HCT116 (cell line): ENCODE measurements at regions not wholly inside any gene's neighbourhood (a gene's known extent, or its start where the extent isn't known, plus 50 kb on each side); places are given as distances from the start of the nearest gene placed in this dataset.

ENCODE experiments used
- ATAC-seq: fragments of 200-7000 bp; cut with Tn5 transposase; 2 replicates; pipeline ENCODE4 v1.9.1; 2020; ENCODE audit warnings: mild to moderate bottlenecking, moderate library complexity
- BruUV-seq: library from RNA; stranded (reverse); fragments of 400-500 nt; replicated peaks from 2 replicates; lab custom pipeline; 2021; lab: Mats Ljungman, UMichigan
- CTCF ChIA-PET: fragments of 300-600 bp; sonication (Branson Sonifier 250); formaldehyde crosslinking; loops from one replicate; lab custom pipeline; 2021; ENCODE audit warnings: antibody characterized with exemption; lab: Charles Lee
- POLR2A ChIA-PET: fragments of 300-600, 350-600 bp; sonication (Branson Sonifier 250); formaldehyde crosslinking; loops from one replicate; lab custom pipeline; 2021; ENCODE audit warnings: antibody characterized with exemption; lab: Charles Lee
- RAD21 ChIA-PET, 2 experiments: fragments of 300-600 bp; sonication (Branson Sonifier 250); formaldehyde crosslinking; loops; one replicate each; lab custom pipeline; 2023; ENCODE audit warnings: low total read pairs in 2 of 2; ENCODE audit not compliant: uncharacterized antibody in 2 of 2, unreplicated experiment in 2 of 2, low non-redundant PET in 1 of 2; lab: Charles Lee
- DNase-seq: peaks from one replicate; pipeline ENCODE4 v3.0.0-alpha.2; 2010; ENCODE audit warnings: low read depth, low spot score
- H2AFZ ChIP-seq: fragments of 200-600 bp; shearing (Covaris generic), sonication (generic); 2 replicates; pipeline ENCODE4 v1.6.1; 2017; ENCODE audit warnings: low read depth, mixed run types, mixed read lengths, antibody characterized with exemption, low read length; ENCODE audit not compliant: poor library complexity, severe bottlenecking
- H3K27ac ChIP-seq: 2 replicates; pipeline ENCODE4 v1.5.1; 2012; ENCODE audit warnings: low read depth, low read length
- H3K27me3 ChIP-seq: fragments of 200-600 bp; sonication (generic); 2 replicates; pipeline ENCODE4 v1.6.1; 2016; ENCODE audit warnings: mixed run types, low read length, mixed read lengths; ENCODE audit not compliant: insufficient read depth
- H3K36me3 ChIP-seq, 2 experiments: fragments of 200-500 bp in 1 of 2; fragments of 200-600 bp in 1 of 2; sonication (Bioruptor generic) in 1 of 2; sonication (generic) in 1 of 2; 2 replicates each; pipeline versions ENCODE4 v1.5.1 to v1.6.1; 2014 to 2016; ENCODE audit warnings: low read length in 2 of 2, inconsistent platforms in 1 of 2, mixed read lengths in 1 of 2, mixed run types in 1 of 2; ENCODE audit not compliant: insufficient read depth in 2 of 2, control insufficient read depth in 1 of 2
- H3K4me1 ChIP-seq, 2 experiments: fragments of 200-600 bp in 1 of 2; sonication (generic) in 1 of 2; 2 replicates each; pipeline versions ENCODE4 v1.5.1 to v1.6.1; 2012 to 2017; ENCODE audit warnings: low read length in 2 of 2, inconsistent platforms in 1 of 2, mild to moderate bottlenecking in 1 of 2, mixed read lengths in 1 of 2, mixed run types in 1 of 2, moderate library complexity in 1 of 2; ENCODE audit not compliant: insufficient read depth in 2 of 2, control insufficient read depth in 1 of 2
- H3K4me2 ChIP-seq: fragments of 200-600 bp; sonication (generic); 2 replicates; pipeline ENCODE4 v1.6.1; 2017; ENCODE audit warnings: mixed run types, low read length, mixed read lengths
- H3K4me3 ChIP-seq, 2 experiments: fragments of 200-600 bp in 1 of 2; sonication (generic) in 1 of 2; replicated peaks in 1 of 2; 2 replicates each; pipeline ENCODE4 v1.5.1; 2011 to 2016; ENCODE audit warnings: low read length in 2 of 2, control low read depth in 1 of 2, low read depth in 1 of 2, mild to moderate bottlenecking in 1 of 2, mixed read lengths in 1 of 2, mixed run types in 1 of 2
- H3K79me2 ChIP-seq: fragments of 200-600 bp; sonication (generic); 2 replicates; pipeline ENCODE4 v1.6.1; 2017; ENCODE audit warnings: mild to moderate bottlenecking, mixed run types, low read length, moderate library complexity, mixed read lengths; ENCODE audit not compliant: insufficient read depth
- H3K9ac ChIP-seq: fragments of 200-600 bp; sonication (generic); 2 replicates; pipeline ENCODE4 v1.6.1; 2016; ENCODE audit warnings: low read length, mixed read lengths
- H3K9me2 ChIP-seq: fragments of 200-600 bp; sonication (generic), shearing (Covaris generic); 2 replicates; pipeline ENCODE4 v1.6.1; 2017; ENCODE audit warnings: mixed run types, mild to moderate bottlenecking, moderate library complexity; ENCODE audit not compliant: insufficient read depth
- H3K9me3 ChIP-seq, 2 experiments: fragments of 200-500 bp in 1 of 2; fragments of 200-600 bp in 1 of 2; sonication (Bioruptor generic) in 1 of 2; sonication (generic) in 1 of 2; 2 replicates each; pipeline ENCODE4 v1.6.1; 2014 to 2017; ENCODE audit warnings: low read length in 2 of 2, mixed read lengths in 2 of 2, inconsistent platforms in 1 of 2, low read depth in 1 of 2, mild to moderate bottlenecking in 1 of 2, mixed run types in 1 of 2, moderate library complexity in 1 of 2; ENCODE audit not compliant: control insufficient read depth in 1 of 2, insufficient read depth in 1 of 2
- H4K20me1 ChIP-seq: fragments of 200-600 bp; sonication (generic), shearing (Covaris generic); 2 replicates; pipeline ENCODE4 v1.6.1; 2017; ENCODE audit warnings: mixed run types, mild to moderate bottlenecking, moderate library complexity; ENCODE audit not compliant: insufficient read depth
- CBX3 ChIP-seq: IDR thresholded peaks from 2 replicates; pipeline ENCODE4 v1.6.1; 2012; ENCODE audit warnings: low read depth
- CEBPB ChIP-seq: IDR thresholded peaks from 2 replicates; pipeline ENCODE4 v1.6.1; 2012; ENCODE audit warnings: low read depth
- ELF1 ChIP-seq: IDR thresholded peaks from 2 replicates; pipeline ENCODE4 v1.6.1; 2012; ENCODE audit warnings: low read depth, borderline replicate concordance
- POLR2AphosphoS5 ChIP-seq: IDR thresholded peaks from 2 replicates; pipeline ENCODE4 v1.6.1; 2011; ENCODE audit warnings: mild to moderate bottlenecking, low read depth, low read length, moderate library complexity
- SIN3A ChIP-seq: IDR thresholded peaks from 2 replicates; pipeline ENCODE4 v1.6.1; 2012; ENCODE audit warnings: low read depth
- SRF ChIP-seq: IDR thresholded peaks from 2 replicates; pipeline ENCODE4 v1.6.1; 2012; ENCODE audit warnings: low read depth
- TCF7L2 ChIP-seq: IDR thresholded peaks from 2 replicates; pipeline ENCODE4 v1.7.0; 2011; ENCODE audit warnings: borderline replicate concordance, inconsistent platforms; ENCODE audit not compliant: insufficient read depth, insufficient read length; ENCODE audit errors: extremely low read depth
- YY1 ChIP-seq: IDR thresholded peaks from 2 replicates; pipeline ENCODE4 v1.6.1; 2011; ENCODE audit warnings: low read length, low read depth, moderate library complexity, mild to moderate bottlenecking; ENCODE audit not compliant: insufficient replicate concordance; ENCODE audit errors: extremely low read depth
- ZFX ChIP-seq: fragments of 450-650 bp; IDR thresholded peaks from 2 replicates; pipeline ENCODE4 v1.6.1; 2017
- ZNF274 ChIP-seq: fragments of 200-500 bp; sonication (Bioruptor generic); IDR thresholded peaks from 2 replicates; pipeline ENCODE4 v1.6.1; 2014; ENCODE audit warnings: mild to moderate bottlenecking, low read depth, low read length, inconsistent platforms
- intact Hi-C: fragments of 100-400 bp; cut with micrococcal nuclease; formaldehyde crosslinking; loops from 2 replicates; pipeline ENCODE4 v1.10.0; 2022
- TF ChIP-seq, protein P1 (sequence below): IDR thresholded peaks from 2 replicates; pipeline ENCODE4 v1.6.1; 2012

DNA sequence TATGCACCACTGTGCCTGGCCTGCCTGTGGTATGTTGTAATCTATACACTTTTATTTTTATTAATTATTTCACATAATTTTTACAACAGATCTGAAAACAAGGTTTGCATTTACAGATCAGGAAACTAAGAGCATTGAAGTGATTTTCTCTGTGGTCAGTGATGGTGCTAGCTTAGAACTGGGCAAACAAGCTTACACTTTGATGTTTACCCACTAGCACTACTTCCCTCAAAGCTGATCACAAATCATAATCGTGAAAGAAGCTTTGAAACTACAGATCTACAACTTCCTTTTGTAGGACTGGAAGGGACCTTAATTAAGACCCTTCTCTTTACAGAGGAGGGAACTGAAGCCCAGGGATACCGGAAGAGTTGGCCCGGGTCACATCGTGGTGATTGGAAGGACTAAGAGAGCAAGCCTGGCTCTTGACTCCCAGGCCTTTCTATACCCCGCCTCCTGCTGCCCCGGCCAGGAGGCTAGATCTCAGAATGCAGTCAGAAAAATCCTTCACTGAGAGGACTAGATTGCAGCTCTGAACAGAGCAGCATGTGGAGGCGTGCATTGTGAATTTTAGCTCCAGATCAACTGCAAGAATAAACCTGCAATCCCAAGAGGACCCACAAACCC is 93.7 kb upstream of the ZNF827 start:
- no TSS peak for BruUV-seq
- Histone ChIP-seq H3K79me2 (no peaks in the 10 kb centered on the region), H3K4me2 (no peak overlapping the region), H3K27ac (no peak overlapping the region), H3K27me3 (no peaks in the 10 kb centered on the region), H3K36me3 (no peaks in the 10 kb centered on the region), H4K20me1 (no peaks in the 10 kb centered on the region), H3K4me1 (peaks cover 0 to 6% of the 10 kb centered on the region in 2 experiments; a peak in 3 of 4 replicates), H3K4me3 (no peak overlapping the region), H3K9me2 (no peaks in the 10 kb centered on the region), H3K9me3 (no peaks in the 10 kb centered on the region), H2AFZ (no peak overlapping the region), H3K9ac (no peak overlapping the region)
- ChIA-PET CTCF (no interaction called here), RAD21 (no interaction called here), POLR2A (no interaction called here)
- DNase-seq (no peak), ATAC-seq (no peak)
- no peak for TF ChIP-seq SRF
- no peak for TF ChIP-seq SIN3A
- TF ChIP-seq ZFX, result no peak
- no peak for TF ChIP-seq CBX3
- TF ChIP-seq TCF7L2, result no peak
- TF ChIP-seq, protein P1, sequence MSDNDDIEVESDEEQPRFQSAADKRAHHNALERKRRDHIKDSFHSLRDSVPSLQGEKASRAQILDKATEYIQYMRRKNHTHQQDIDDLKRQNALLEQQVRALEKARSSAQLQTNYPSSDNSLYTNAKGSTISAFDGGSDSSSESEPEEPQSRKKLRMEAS, result no peak
- TF ChIP-seq ZNF274, result no peak
- no peak for TF ChIP-seq ELF1
- TF ChIP-seq YY1, result no peak
- no peak for TF ChIP-seq POLR2AphosphoS5
- no peak for TF ChIP-seq CEBPB
- intact Hi-C loops, result no loop called here
